ENCODE measurements at regions not wholly inside any gene's neighbourhood (a gene's known extent, or its start where the extent isn't known, plus 50 kb on each side); places are given as distances from the start of the nearest gene placed in this dataset.

GRCh38 chr19:32240316-32240715 lies 105.1 kb upstream of the ZNF507 start:
- intact Hi-C loops (cut with DNase I; ENCODE audit: low total_unique reads) = no loop called here
- H3K4me3 ChIP-seq (ENCODE audit: low read depth, poor library complexity, severe bottlenecking) = no peak overlapping the region
- 77 to 81% methylated on average over 7 of the region's 7 CpGs for WGBS, 2 donors
- no peak for TF ChIP-seq POLR2A (IDR thresholded peaks at IDR 0.05)
- TF ChIP-seq CTCF (IDR thresholded peaks at IDR 0.05) = no peak
- peak in 1 of 2 donors; percentile 53 for DNase-seq (ENCODE audit: low spot score in 2 of 2)

GRCh38 chr19:32241306-32241705 lies 104.1 kb upstream of the ZNF507 start:
- intact Hi-C loops (cut with DNase I; ENCODE audit: low total_unique reads) = no loop called here
- 50 to 57% methylated on average over 8 of the region's 8 CpGs for WGBS, 2 donors
- DNase-seq (ENCODE audit: low spot score in 2 of 2) = peak in 1 of 2 donors; percentile 39
- H3K4me3 ChIP-seq (ENCODE audit: low read depth, poor library complexity, severe bottlenecking) = no peak overlapping the region
- TF ChIP-seq CTCF (IDR thresholded peaks at IDR 0.05) (no peak), POLR2A (IDR thresholded peaks at IDR 0.05) (no peak)

- WGBS, 2 donors = 69 to 70% methylated on average over 21 of the region's 21 CpGs
- H3K4me3 ChIP-seq (ENCODE audit: low read depth, poor library complexity, severe bottlenecking) = no peak overlapping the region
- intact Hi-C loops (cut with DNase I; ENCODE audit: low total_unique reads) = no loop called here
- DNase-seq (ENCODE audit: low spot score in 2 of 2) = peak in 1 of 2 donors; percentile 59
- TF ChIP-seq POLR2A (IDR thresholded peaks at IDR 0.05) (no peak), CTCF (IDR thresholded peaks at IDR 0.05) (no peak)
These were observed 103.3 kb upstream of the ZNF507 start for GRCh38 chr19:32241932-32242710.

- DNase-seq (ENCODE audit: low spot score in 2 of 2) = no peak
- intact Hi-C loops (cut with DNase I; ENCODE audit: low total_unique reads) = no loop called here
- TF ChIP-seq CTCF (IDR thresholded peaks at IDR 0.05) (no peak), POLR2A (IDR thresholded peaks at IDR 0.05) (no peak)
- H3K4me3 ChIP-seq (ENCODE audit: low read depth, poor library complexity, severe bottlenecking) = no peak overlapping the region
- WGBS, 2 donors = 72 to 74% methylated on average over 5 of the region's 5 CpGs
These were observed 99.4 kb upstream of the ZNF507 start for GRCh38 chr19:32246006-32246405.

GRCh38 chr19:32251634-32252332 lies 93.6 kb upstream of the ZNF507 start:
- DNase-seq (ENCODE audit: low spot score in 2 of 2) = peak in 1 of 2 donors; percentile 79
- H3K4me3 ChIP-seq (ENCODE audit: low read depth, poor library complexity, severe bottlenecking) = no peak overlapping the region
- 92 to 94% methylated on average over 18 of the region's 18 CpGs for WGBS, 2 donors
- intact Hi-C loops (cut with DNase I; ENCODE audit: low total_unique reads) = no loop called here
- no peak for TF ChIP-seq CTCF (IDR thresholded peaks at IDR 0.05)
- no peak for TF ChIP-seq POLR2A (IDR thresholded peaks at IDR 0.05)
